Gastroesophageal sphincter (tissue), 3 donors: ENCODE measurements at regions not wholly inside any gene's neighbourhood (a gene's known extent, or its start where the extent isn't known, plus 50 kb on each side); places are given as distances from the start of the nearest gene placed in this dataset.

Experiments
- POLR2A ChIP-seq, 2 donors: fragments of 450-650 bp; IDR thresholded peaks; one replicate each; pipeline ENCODE4 v1.6.1; 2017; ENCODE audit warnings: antibody characterized with exemption in 2 of 2, mild to moderate bottlenecking in 2 of 2, moderate library complexity in 1 of 2
- TF ChIP-seq, protein P1 (sequence below), 4 experiments: fragments of 200-600 bp in 2 of 4; fragments of 450-650 bp in 2 of 4; sonication (generic) in 1 of 4; IDR thresholded peaks; one replicate each; pipeline ENCODE4 v1.5.1; 2017 to 2019; ENCODE audit warnings: antibody characterized with exemption in 4 of 4, mild to moderate bottlenecking in 2 of 4, moderate library complexity in 2 of 4

DNA sequence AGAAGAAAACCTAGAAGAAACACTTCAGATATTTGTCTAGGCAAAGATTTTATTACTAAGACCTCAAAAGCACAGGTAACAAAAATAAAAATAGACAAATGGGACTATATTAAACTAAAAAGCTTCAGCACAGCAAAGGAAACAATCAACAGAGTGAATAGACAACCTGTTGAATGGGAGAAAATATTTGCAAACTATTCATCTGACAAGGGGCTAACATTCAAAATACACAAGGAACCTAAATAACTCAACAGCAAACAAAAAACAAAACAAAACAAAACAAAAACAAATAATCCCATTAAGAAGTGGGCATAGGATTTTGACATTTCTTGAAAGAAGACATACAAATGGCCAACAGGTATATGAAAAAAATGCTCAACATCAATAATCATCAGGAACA lies 192.7 kb upstream of the ZCCHC13 start:
- TF ChIP-seq, protein P1, sequence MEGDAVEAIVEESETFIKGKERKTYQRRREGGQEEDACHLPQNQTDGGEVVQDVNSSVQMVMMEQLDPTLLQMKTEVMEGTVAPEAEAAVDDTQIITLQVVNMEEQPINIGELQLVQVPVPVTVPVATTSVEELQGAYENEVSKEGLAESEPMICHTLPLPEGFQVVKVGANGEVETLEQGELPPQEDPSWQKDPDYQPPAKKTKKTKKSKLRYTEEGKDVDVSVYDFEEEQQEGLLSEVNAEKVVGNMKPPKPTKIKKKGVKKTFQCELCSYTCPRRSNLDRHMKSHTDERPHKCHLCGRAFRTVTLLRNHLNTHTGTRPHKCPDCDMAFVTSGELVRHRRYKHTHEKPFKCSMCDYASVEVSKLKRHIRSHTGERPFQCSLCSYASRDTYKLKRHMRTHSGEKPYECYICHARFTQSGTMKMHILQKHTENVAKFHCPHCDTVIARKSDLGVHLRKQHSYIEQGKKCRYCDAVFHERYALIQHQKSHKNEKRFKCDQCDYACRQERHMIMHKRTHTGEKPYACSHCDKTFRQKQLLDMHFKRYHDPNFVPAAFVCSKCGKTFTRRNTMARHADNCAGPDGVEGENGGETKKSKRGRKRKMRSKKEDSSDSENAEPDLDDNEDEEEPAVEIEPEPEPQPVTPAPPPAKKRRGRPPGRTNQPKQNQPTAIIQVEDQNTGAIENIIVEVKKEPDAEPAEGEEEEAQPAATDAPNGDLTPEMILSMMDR (IDR thresholded peaks at IDR 0.05), result no peak
- no peak for TF ChIP-seq POLR2A (IDR thresholded peaks at IDR 0.05)
